H1 (cell line): ENCODE measurements at regions not wholly inside any gene's neighbourhood (a gene's known extent, or its start where the extent isn't known, plus 50 kb on each side); places are given as distances from the start of the nearest gene placed in this dataset.

Source experiments
- CEBPB ChIP-seq: IDR thresholded peaks from 2 replicates; pipeline ENCODE4 v1.6.1; 2012; ENCODE audit warnings: low read depth, low read length
- POLR2A ChIP-seq, 2 experiments: IDR thresholded peaks; 1 replicate in 1 of 2; 2 replicates in 1 of 2; pipeline ENCODE4 v1.6.1; 2011; ENCODE audit warnings: low read depth in 2 of 2, low read length in 2 of 2, mild to moderate bottlenecking in 2 of 2; ENCODE audit errors: control extremely low read depth in 1 of 2
- POU5F1 ChIP-seq: IDR thresholded peaks from 2 replicates; pipeline ENCODE4 v1.6.1; 2011; ENCODE audit warnings: low read depth, mild to moderate bottlenecking, low read length, moderate library complexity
- SIN3A ChIP-seq, 2 experiments: IDR thresholded peaks in 1 of 2; conservative IDR thresholded peaks in 1 of 2; 2 replicates each; pipeline ENCODE4 v1.6.1; 2011 to 2012; ENCODE audit warnings: low read length in 2 of 2, improper control_type of control experiment in 1 of 2, low read depth in 1 of 2, mild to moderate bottlenecking in 1 of 2
- TCF12 ChIP-seq: IDR thresholded peaks from 2 replicates; pipeline ENCODE4 v1.6.1; 2011; ENCODE audit warnings: low read depth, mild to moderate bottlenecking, low read length

DNA sequence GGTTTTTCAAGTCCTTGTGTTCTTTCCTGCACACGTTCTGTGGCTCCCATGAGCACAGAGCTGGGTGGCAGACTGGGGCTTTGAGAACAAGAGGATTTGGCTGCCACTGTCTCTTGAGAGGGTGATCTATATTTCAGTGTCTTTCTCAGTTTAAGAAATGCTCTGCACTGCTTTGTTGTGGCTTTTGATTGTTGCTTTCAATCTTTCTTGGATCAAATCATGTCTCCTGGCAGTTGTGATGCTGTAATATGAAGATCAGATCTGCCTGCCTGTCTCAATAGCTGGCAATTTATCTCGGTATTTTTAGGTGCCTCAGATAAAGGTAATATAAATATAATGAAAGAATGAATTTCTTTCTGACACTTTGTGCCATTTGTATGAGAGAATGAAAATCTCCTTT is 273.3 kb upstream of the LCORL start (continued):
- no peak for TF ChIP-seq SIN3A (conservative IDR thresholded peaks at IDR 0.05 in 1 of 2, IDR thresholded peaks at IDR 0.05 in 1 of 2; ENCODE audit: low read depth in 1 of 2, low read length in 2 of 2)
- TF ChIP-seq POU5F1 = no peak
- TF ChIP-seq POLR2A (IDR thresholded peaks at IDR 0.05; ENCODE audit: control extremely low read depth in 1 of 2, low read depth in 2 of 2, low read length in 2 of 2) = no peak
- TF ChIP-seq CEBPB = no peak
- no peak for TF ChIP-seq TCF12
